ENCODE measurements at regions not wholly inside any gene's neighbourhood (a gene's known extent, or its start where the extent isn't known, plus 50 kb on each side); places are given as distances from the start of the nearest gene placed in this dataset.
"Not testable (repeated sequence)": the region's sequence is repeated elsewhere in the genome, so short reads cannot be mapped to it uniquely, and the experiment has no call there.

- no peak for DNase-seq (ENCODE audit: low read depth, low spot score)
These were observed 1387.5 kb upstream of the EYS start for GRCh38 chr6:67094431-67094946.

GRCh38 chr6:67073938-67074337 is 1366.9 kb upstream of the EYS start:
- no peak for DNase-seq (ENCODE audit: low read depth, low spot score)

GRCh38 chr6:67068781-67069180 is 1361.8 kb upstream of the EYS start:
- DNase-seq (ENCODE audit: low read depth, low spot score) = no peak

GRCh38 chr6:67064323-67064722 is 1357.3 kb upstream of the EYS start:
- DNase-seq (ENCODE audit: low read depth, low spot score) = no peak

GRCh38 chr6:67047996-67048395 is 1341.0 kb upstream of the EYS start:
- DNase-seq (ENCODE audit: low read depth, low spot score) = no peak

- DNase-seq (ENCODE audit: low read depth, low spot score) = no peak
These were observed 1338.0 kb upstream of the EYS start for GRCh38 chr6:67045076-67045475.

GRCh38 chr6:67031451-67031850 is 1324.4 kb upstream of the EYS start:
- no peak for DNase-seq (ENCODE audit: low read depth, low spot score)

GRCh38 chr6:67030861-67031260 is 1323.8 kb upstream of the EYS start:
- DNase-seq (ENCODE audit: low read depth, low spot score) = no peak

GRCh38 chr6:67016921-67017460 is 1310.0 kb upstream of the EYS start:
- DNase-seq (ENCODE audit: low read depth, low spot score) = no peak

- DNase-seq (ENCODE audit: low read depth, low spot score) = no peak
These were observed 1304.4 kb upstream of the EYS start for GRCh38 chr6:67011441-67011840.

- DNase-seq (ENCODE audit: low read depth, low spot score) = no peak
These were observed 1302.8 kb upstream of the EYS start for GRCh38 chr6:67009818-67010217.

GRCh38 chr6:67003844-67004243 is 1296.8 kb upstream of the EYS start:
- DNase-seq (ENCODE audit: low read depth, low spot score) = no peak

GRCh38 chr6:67000121-67000520 is 1293.1 kb upstream of the EYS start:
- DNase-seq (ENCODE audit: low read depth, low spot score) = no peak

- DNase-seq (ENCODE audit: low read depth, low spot score) = not testable (repeated sequence)
These were observed 1290.6 kb upstream of the EYS start for GRCh38 chr6:66997579-66997978.

- no peak for DNase-seq (ENCODE audit: low read depth, low spot score)
These were observed 1288.6 kb upstream of the EYS start for GRCh38 chr6:66995669-66996068.

- not testable (repeated sequence) for DNase-seq (ENCODE audit: low read depth, low spot score)
These were observed 1286.7 kb upstream of the EYS start for GRCh38 chr6:66993708-66994107.

- no peak for DNase-seq (ENCODE audit: low read depth, low spot score)
These were observed 1286.2 kb upstream of the EYS start for GRCh38 chr6:66993272-66993671.

GRCh38 chr6:66992660-66993059 is 1285.6 kb upstream of the EYS start:
- DNase-seq (ENCODE audit: low read depth, low spot score) = no peak

GRCh38 chr6:66986940-66987339 is 1279.9 kb upstream of the EYS start:
- DNase-seq (ENCODE audit: low read depth, low spot score) = no peak

GRCh38 chr6:66985816-66986215 is 1278.8 kb upstream of the EYS start:
- DNase-seq (ENCODE audit: low read depth, low spot score) = no peak

- no peak for DNase-seq (ENCODE audit: low read depth, low spot score)
These were observed 1263.3 kb upstream of the EYS start for GRCh38 chr6:66970373-66970772.

GRCh38 chr6:66965227-66965626 is 1258.2 kb upstream of the EYS start:
- no peak for DNase-seq (ENCODE audit: low read depth, low spot score)

GRCh38 chr6:66964216-66964615 is 1257.2 kb upstream of the EYS start:
- no peak for DNase-seq (ENCODE audit: low read depth, low spot score)

GRCh38 chr6:66962082-66962481 is 1255.1 kb upstream of the EYS start:
- no peak for DNase-seq (ENCODE audit: low read depth, low spot score)
